HG03064 (cell line): ENCODE measurements at regions not wholly inside any gene's neighbourhood (a gene's known extent, or its start where the extent isn't known, plus 50 kb on each side); places are given as distances from the start of the nearest gene placed in this dataset.

Experiments
- ATAC-seq: cut with Tn5 transposase; IDR thresholded peaks from one replicate; pipeline ENCODE4 v1.9.1; 2021; ENCODE audit warnings: low read depth; ENCODE audit not compliant: unreplicated experiment

- no peak for ATAC-seq
Observed at GRCh38 chr13:22451327-22451741, 729.4 kb upstream of the SGCG start.

DNA sequence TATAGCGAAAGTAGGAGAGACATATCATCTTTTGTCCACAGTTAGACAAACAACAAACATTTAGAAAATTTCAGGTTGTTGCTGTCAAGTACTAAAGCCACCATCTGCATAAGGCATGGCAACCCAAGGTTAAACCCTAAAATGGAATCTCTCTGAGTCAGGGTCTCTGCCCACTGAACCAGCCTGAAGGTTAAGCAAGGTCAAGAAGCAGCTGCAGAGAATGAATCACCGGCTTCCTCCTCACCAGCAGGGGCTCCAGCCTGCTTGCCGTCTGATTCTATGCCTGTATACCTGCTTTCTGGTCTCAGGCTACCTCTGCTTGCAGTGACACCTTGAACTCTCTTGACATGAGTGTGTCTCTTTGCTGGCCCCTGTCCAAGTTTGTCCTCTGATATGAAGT is 726.2 kb upstream of the SGCG start:
- ATAC-seq: no peak

DNA sequence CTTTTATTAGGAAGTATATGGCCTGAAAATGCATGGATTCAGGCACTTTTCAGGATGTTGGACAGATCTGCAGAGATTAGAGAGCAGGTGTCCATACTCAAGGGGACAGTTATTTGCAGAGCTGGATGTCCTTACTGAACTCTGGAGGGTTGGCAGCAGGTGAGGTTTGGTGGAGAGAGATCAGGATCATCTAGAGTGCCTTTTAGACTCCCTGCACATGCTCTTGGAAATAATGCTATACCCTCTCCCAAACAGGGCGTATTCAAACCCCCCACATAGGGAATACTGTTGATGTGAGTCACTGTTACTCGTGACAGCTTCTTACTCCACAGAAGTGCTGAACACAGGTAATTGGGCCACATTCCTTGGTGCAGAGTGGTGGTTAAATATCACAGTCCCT is 725.7 kb upstream of the SGCG start:
- ATAC-seq: no peak

GRCh38 chr13:22461854-22462490 is 718.8 kb upstream of the SGCG start:
- no peak for ATAC-seq

DNA sequence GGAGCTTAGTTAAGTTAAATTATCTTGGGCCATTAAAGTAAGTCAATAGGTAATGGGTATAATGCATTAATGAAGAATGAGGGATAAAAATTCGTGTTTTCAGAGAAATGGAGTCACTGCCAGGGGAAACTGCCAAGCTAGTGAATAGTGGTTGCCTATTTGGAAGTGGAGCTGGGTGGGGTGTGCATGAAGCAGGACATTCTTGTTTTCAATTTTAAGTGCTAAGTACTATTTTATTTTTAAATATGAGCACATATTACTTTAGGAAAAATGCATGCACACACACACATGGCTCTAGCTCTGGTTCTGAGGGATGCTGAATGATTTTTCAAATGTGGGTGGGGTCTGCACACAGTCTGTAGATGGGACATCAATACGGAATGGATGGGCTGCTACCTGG is 717.7 kb upstream of the SGCG start:
- no peak for ATAC-seq

GRCh38 chr13:22468045-22468444 is 712.7 kb upstream of the SGCG start:
- ATAC-seq: no peak

DNA sequence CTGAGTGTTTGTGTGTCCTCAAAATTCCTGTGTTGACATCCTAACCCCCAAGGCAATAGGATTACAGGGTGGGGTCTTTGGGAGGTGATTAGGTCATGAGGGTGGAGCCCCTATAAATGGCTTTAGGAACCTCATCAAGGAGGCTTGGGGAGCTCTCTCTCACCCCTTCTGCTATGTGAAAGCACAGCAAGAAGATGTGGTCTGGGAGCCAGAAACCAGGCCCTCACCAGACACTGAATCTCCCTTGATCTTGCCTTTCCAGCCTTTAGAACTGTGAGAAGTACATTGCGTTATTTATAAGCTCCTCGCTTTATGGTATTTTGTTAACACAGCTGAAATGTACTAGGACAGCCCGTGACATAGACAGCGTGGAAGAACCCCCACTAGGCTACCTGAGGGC is 712.0 kb upstream of the SGCG start:
- ATAC-seq: no peak

- no peak for ATAC-seq
Observed at GRCh38 chr13:22469452-22469851, 711.3 kb upstream of the SGCG start.

- no peak for ATAC-seq
Observed at GRCh38 chr13:22470075-22470474, 710.7 kb upstream of the SGCG start.

GRCh38 chr13:22482496-22483000 is 698.2 kb upstream of the SGCG start:
- ATAC-seq: no peak

- ATAC-seq: no peak
Observed at GRCh38 chr13:22483276-22483675, 697.5 kb upstream of the SGCG start.

DNA sequence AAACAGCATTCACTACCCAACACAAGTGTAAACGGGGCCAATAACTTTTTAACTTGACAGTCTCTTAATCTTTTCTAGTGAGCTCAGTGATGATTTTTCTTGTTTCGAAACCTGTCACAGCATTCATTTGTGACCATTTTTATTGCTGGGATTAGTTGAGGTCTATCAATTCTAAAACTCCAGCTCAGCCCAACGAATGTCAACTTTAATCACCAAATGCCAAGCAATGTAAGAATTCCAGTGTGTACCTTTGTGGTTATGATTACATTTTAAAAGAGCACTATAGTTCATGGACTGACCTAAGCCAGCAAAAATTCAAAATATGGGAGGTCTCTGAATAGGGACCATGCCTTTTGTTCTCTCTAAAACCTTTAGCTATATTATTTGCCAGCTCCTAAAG is 694.3 kb upstream of the SGCG start:
- ATAC-seq: no peak

- no peak for ATAC-seq
Observed at GRCh38 chr13:22487932-22488331, 692.8 kb upstream of the SGCG start.

DNA sequence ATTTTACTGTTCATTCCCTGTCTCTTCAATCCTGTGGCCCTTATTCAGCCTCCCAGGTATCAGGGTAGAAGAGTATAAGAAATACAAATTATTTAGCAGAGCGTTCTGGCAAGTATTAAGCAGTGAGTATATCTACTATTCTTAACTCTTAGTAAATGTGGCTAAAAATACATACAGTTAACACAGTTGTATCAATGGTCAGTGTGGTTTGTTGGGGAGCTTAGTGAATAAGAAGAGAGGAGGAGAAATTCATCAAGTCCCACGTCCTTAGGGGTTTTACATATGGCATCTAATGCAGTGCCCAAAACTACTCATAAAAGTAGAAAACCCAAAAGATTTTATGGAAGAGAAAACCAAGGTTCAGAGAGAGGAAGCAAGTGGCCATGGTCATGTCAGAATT is 691.0 kb upstream of the SGCG start:
- no peak for ATAC-seq

GRCh38 chr13:22495819-22496218 is 685.0 kb upstream of the SGCG start:
- ATAC-seq: no peak

DNA sequence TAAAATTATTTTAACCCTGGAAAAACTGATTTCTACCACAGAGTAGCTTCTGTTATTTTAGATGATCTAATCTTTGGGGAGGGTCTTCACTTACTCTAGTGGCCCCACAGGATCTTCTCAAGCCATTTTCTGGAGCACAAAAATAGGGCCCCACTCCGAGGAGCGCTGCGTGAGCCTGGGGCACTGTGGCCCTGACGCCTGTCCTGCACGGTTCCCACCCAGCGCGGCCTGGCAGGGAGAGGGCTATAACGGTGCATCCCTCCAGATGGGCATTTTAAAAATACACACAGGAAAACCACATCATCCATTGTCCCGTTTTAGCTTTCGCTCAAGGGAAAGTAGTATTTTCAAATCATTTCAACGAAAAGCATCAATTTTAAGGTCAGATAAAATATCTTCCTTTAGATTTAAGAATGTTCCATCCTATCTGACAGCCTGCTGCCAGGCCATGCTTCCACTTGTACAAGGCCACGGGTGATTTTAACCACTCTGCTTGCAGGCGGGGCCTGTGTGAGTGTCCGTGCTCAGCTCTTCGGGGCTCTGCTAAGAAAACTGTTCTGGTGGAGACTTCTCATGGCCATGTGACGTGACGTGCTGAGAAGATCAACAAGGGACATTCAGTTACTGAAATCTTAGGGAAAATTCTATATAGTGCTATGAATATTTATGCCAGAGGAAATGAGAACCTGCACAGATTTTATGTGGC is 683.8 kb upstream of the SGCG start:
- no peak for ATAC-seq

DNA sequence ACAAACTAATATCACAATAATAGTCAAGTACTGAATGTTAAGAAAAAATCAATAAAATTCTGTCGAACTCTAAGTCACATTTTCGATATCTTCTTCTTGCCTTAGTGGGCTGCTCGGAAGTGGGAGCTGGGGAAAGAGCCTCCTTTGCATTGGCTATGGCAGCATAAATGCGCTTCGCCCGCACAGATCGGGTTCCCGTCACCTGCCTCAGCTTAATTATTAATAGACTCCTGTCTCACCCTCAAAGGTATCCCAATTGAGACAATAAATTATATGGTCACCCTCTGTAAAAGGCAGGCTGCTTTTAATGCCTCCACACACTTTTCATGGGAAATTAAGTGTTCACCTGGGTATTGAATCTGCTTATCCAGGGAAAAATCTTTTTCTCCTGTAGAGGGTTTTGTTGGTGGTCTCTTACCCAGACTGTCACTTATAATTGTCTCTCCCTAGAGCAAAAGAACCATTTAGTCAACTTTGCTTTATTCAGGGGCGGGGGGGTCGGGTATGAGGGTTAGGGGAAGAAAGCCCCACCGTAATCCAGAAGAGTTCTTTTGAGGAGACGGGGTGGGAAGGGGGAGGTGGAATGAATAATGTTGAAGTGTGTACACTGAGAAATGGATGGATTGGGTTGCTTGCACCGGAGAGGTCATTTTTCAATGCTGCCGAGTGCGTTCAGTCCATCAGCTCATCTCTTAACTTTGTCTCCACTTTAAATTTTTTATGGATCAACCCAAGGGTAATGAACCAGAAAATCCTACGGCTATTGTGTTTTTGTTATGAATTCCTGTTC is 682.6 kb upstream of the SGCG start:
- no peak for ATAC-seq

DNA sequence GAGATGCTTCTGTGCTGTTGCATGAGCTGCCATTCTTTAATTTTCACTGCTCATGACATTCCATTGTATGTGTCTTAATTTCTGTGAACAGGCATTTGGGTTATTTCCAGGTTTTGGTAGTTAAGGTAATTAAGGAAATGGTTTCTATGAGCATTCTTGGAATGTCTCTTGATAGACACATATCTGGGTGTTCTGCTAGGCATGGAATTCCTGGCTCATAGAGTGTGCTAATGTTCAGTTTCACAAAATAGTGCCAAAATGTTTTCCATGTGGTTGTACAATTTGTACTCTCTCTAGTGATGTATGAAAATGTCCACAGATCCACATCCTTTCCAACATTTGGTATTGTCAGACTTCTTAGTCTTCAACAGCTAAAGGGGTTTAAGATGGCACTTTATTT is 680.9 kb upstream of the SGCG start:
- no peak for ATAC-seq

GRCh38 chr13:22505489-22505888 is 675.3 kb upstream of the SGCG start:
- ATAC-seq: no peak

DNA sequence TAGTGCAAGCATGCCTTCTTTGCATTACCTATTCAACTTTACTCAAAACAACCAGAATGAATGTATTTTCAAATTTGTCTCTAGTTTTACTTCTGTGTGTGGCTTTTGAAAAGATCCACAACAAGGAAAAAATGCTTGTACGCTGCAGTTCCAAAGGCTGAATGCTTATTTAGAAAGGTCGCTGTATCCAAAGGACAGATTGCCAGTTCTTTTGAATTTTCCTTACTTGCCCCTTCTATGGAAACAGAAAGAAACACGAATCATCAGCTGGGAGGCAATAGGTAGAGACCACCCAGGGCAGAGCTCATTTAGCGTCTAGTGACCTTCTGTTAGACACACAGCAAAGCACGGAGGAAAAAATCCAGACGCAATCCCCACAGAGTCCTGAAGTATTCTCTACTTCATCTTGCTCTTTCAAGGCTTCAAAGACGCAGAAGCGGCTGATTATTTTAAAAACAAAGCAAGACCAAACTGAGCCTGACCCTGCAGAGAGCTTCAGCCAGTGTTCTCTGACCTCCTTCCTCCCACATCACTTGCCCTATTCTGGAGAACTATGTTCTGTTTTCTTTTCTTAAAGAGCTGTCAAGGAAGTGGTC is 674.6 kb upstream of the SGCG start:
- ATAC-seq: no peak

GRCh38 chr13:22517544-22517943 is 663.2 kb upstream of the SGCG start:
- ATAC-seq: no peak
